ENCODE measurements at regions not wholly inside any gene's neighbourhood (a gene's known extent, or its start where the extent isn't known, plus 50 kb on each side); places are given as distances from the start of the nearest gene placed in this dataset.

DNA sequence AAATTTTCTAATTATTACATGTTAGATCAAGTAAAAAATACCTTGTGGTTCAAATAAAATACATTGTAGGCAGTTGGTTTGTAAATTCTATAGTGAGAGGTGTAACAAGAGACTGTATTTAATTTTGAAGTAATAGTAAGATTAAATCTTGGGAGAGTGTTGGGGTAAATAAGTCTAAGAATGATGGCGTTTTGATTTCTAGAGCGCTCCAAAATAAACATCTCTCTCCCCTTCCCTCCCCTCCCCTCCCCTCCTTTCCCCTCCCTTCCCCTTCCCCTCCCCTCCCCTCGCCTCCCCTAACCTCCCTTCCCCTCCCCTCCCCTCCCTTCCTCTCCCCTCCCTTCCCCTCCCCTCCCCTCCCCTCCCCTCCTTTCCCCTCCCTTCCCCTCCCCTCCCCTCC lies 200.6 kb upstream of the EEF2KMT start:
- H3K4me1 ChIP-seq (ENCODE audit: control insufficient read depth, extremely low read depth, insufficient read depth, low read length) = no peaks in the 10 kb centered on the region
- dilution Hi-C loops (cut with MboI; ENCODE audit: extremely low pct_ligation_motif_present, low sequenced_read_pairs) (no loop called here), intact Hi-C loops (cut with micrococcal nuclease) (no loop called here)
- H3K36me3 ChIP-seq (ENCODE audit: control insufficient read depth in 2 of 2, extremely low read depth in 1 of 2, insufficient read depth in 2 of 2, low read length in 2 of 2) = no peaks in the 10 kb centered on the region
- H2AFZ ChIP-seq (ENCODE audit: low read depth, low read length) = no peak overlapping the region
- H3K9me3 ChIP-seq (replicated peaks; ENCODE audit: control insufficient read depth, insufficient read depth, low read length) = peaks cover 2% of the 10 kb centered on the region
- H3K79me2 ChIP-seq (ENCODE audit: control insufficient read depth, insufficient read depth, low read length) = no peaks in the 10 kb centered on the region
- TF ChIP-seq GATA2 (IDR thresholded peaks at IDR 0.05; ENCODE audit: insufficient read depth, insufficient read length, low read depth, low read length) (no peak), POLR2A (IDR thresholded peaks at IDR 0.05; ENCODE audit: low read depth, low read length) (no peak), POLR2AphosphoS5 (IDR thresholded peaks at IDR 0.05; ENCODE audit: insufficient read depth, low read depth, low read length) (no peak), JUN (IDR thresholded peaks at IDR 0.05; ENCODE audit: borderline replicate concordance, insufficient read depth, insufficient read length, low read depth) (no peak), FOS (IDR thresholded peaks at IDR 0.05; ENCODE audit: borderline replicate concordance, insufficient read depth, low read length) (no peak)
- TF ChIP-seq, protein P1, sequence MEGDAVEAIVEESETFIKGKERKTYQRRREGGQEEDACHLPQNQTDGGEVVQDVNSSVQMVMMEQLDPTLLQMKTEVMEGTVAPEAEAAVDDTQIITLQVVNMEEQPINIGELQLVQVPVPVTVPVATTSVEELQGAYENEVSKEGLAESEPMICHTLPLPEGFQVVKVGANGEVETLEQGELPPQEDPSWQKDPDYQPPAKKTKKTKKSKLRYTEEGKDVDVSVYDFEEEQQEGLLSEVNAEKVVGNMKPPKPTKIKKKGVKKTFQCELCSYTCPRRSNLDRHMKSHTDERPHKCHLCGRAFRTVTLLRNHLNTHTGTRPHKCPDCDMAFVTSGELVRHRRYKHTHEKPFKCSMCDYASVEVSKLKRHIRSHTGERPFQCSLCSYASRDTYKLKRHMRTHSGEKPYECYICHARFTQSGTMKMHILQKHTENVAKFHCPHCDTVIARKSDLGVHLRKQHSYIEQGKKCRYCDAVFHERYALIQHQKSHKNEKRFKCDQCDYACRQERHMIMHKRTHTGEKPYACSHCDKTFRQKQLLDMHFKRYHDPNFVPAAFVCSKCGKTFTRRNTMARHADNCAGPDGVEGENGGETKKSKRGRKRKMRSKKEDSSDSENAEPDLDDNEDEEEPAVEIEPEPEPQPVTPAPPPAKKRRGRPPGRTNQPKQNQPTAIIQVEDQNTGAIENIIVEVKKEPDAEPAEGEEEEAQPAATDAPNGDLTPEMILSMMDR (IDR thresholded peaks at IDR 0.05; ENCODE audit: extremely low read depth in 1 of 2, insufficient read depth in 1 of 2, low read depth in 1 of 2, low read length in 2 of 2) = no peak
- no peak for FAIRE-seq
- ChIA-PET POLR2A (no interaction called here), CTCF (no interaction called here)
- H3K27me3 ChIP-seq (ENCODE audit: control insufficient read depth in 2 of 2, insufficient read depth in 2 of 2, low read length in 2 of 2) = no peaks in the 10 kb centered on the region
- BruUV-seq (replicated peaks) = no TSS peak
- H4K20me1 ChIP-seq (replicated peaks; ENCODE audit: control insufficient read depth, extremely low read depth, insufficient read depth, low read length) = no peaks in the 10 kb centered on the region
- H3K9ac ChIP-seq (replicated peaks; ENCODE audit: extremely low read depth, insufficient read depth, low read length) = no peak overlapping the region
- no peak overlapping the region for H3K4me3 ChIP-seq (replicated peaks in 1 of 3; ENCODE audit: insufficient read depth in 1 of 3, low read depth in 1 of 3, low read length in 3 of 3)
- DNase-seq (ENCODE audit: low read depth, low spot score) = no peak
- no peaks in the 10 kb centered on the region for H3K9me1 ChIP-seq (replicated peaks; ENCODE audit: control insufficient read depth, extremely low read depth, insufficient read depth, low read length)
- no peak overlapping the region for H3K4me2 ChIP-seq (ENCODE audit: insufficient read depth, low read length)
- H3K27ac ChIP-seq (ENCODE audit: insufficient read depth, low read depth, low read length) = no peak overlapping the region

DNA sequence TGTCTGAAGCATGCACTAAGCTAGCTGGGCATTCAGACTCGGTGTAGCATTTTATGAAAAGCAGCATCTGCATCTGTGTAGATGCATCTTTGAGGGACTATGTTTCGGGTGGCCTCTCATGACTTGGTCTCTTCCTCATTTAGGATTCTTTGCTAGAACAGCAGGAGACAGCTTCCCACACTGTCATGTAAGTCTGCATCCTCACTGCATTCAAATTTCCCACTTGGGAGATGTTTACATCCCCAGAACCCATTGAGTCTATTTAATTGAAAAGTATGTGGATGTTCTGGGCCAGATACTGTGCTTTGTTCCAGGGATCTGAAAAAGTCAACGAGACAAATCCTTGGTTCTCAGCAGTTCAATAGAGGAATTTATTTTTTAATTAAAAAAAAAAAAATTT lies 198.6 kb upstream of the EEF2KMT start:
- TF ChIP-seq MYC (IDR thresholded peaks at IDR 0.05; ENCODE audit: low read depth, low read length) (no peak), GATA2 (IDR thresholded peaks at IDR 0.05; ENCODE audit: insufficient read depth, insufficient read length, low read depth, low read length) (no peak), FOS (IDR thresholded peaks at IDR 0.05; ENCODE audit: borderline replicate concordance, insufficient read depth, low read length) (no peak), POLR2A (IDR thresholded peaks at IDR 0.05; ENCODE audit: low read depth, low read length) (no peak), EZH2 (IDR thresholded peaks at IDR 0.05; ENCODE audit: borderline replicate concordance, low read depth, low read length, severe bottlenecking) (no peak)
- TF ChIP-seq, protein P1 (IDR thresholded peaks at IDR 0.05; ENCODE audit: extremely low read depth in 1 of 2, insufficient read depth in 1 of 2, low read depth in 1 of 2, low read length in 2 of 2) = no peak
- Histone ChIP-seq H3K9ac (replicated peaks; ENCODE audit: extremely low read depth, insufficient read depth, low read length) (no peak overlapping the region), H3K79me2 (ENCODE audit: control insufficient read depth, insufficient read depth, low read length) (no peaks in the 10 kb centered on the region), H3K27me3 (ENCODE audit: control insufficient read depth in 2 of 2, insufficient read depth in 2 of 2, low read length in 2 of 2) (no peaks in the 10 kb centered on the region), H4K20me1 (replicated peaks; ENCODE audit: control insufficient read depth, extremely low read depth, insufficient read depth, low read length) (no peaks in the 10 kb centered on the region), H3K36me3 (ENCODE audit: control insufficient read depth in 2 of 2, extremely low read depth in 1 of 2, insufficient read depth in 2 of 2, low read length in 2 of 2) (no peaks in the 10 kb centered on the region), H3K4me3 (replicated peaks in 1 of 3; ENCODE audit: insufficient read depth in 1 of 3, low read depth in 1 of 3, low read length in 3 of 3) (no peak overlapping the region), H3K9me1 (replicated peaks; ENCODE audit: control insufficient read depth, extremely low read depth, insufficient read depth, low read length) (no peaks in the 10 kb centered on the region), H3K27ac (ENCODE audit: insufficient read depth, low read depth, low read length) (no peak overlapping the region), H3K4me1 (ENCODE audit: control insufficient read depth, extremely low read depth, insufficient read depth, low read length) (no peaks in the 10 kb centered on the region), H3K4me2 (ENCODE audit: insufficient read depth, low read length) (no peak overlapping the region), H2AFZ (ENCODE audit: low read depth, low read length) (no peak overlapping the region), H3K9me3 (replicated peaks; ENCODE audit: control insufficient read depth, insufficient read depth, low read length) (peaks cover 2% of the 10 kb centered on the region)
- no peak for DNase-seq (ENCODE audit: low read depth, low spot score)
- FAIRE-seq = no peak
- POLR2A ChIA-PET = no interaction called here
- dilution Hi-C loops (cut with MboI; ENCODE audit: extremely low pct_ligation_motif_present, low sequenced_read_pairs) = no loop called here
- intact Hi-C loops (cut with micrococcal nuclease) = no loop called here
- CTCF ChIA-PET = interaction anchor here (1.1 kb wide), 1 partner anchor 14 kb away, joined by 3 read pairs; no protein-coding TSS in a partner anchor
- BruUV-seq (replicated peaks) = no TSS peak
